Mesothelial cell of epicardium (in vitro differentiated cells): ENCODE measurements at regions not wholly inside any gene's neighbourhood (a gene's known extent, or its start where the extent isn't known, plus 50 kb on each side); places are given as distances from the start of the nearest gene placed in this dataset.

Experiments
- DNase-seq, 2 experiments: peaks; one replicate each; pipeline ENCODE4 v3.0.0; 2021; ENCODE audit warnings: low spot score in 2 of 2; ENCODE audit not compliant: unreplicated experiment in 2 of 2
- H3K27ac Mint-ChIP-seq: 2 replicates; pipeline ENCODE4 v1.8.0; 2021; ENCODE audit warnings: mixed read lengths
- H3K27me3 Mint-ChIP-seq: 2 replicates; pipeline ENCODE4 v1.8.0; 2021; ENCODE audit warnings: low read depth, mixed read lengths
- H3K36me3 Mint-ChIP-seq: 2 replicates; pipeline ENCODE4 v1.8.0; 2021; ENCODE audit warnings: mixed read lengths
- H3K4me1 Mint-ChIP-seq: 2 replicates; pipeline ENCODE4 v1.8.0; 2021; ENCODE audit warnings: mixed read lengths
- H3K4me3 Mint-ChIP-seq: 2 replicates; pipeline ENCODE4 v1.8.0; 2021; ENCODE audit warnings: mild to moderate bottlenecking, moderate library complexity, mixed read lengths
- H3K9me3 Mint-ChIP-seq: 2 replicates; pipeline ENCODE4 v1.8.0; 2021; ENCODE audit warnings: mixed read lengths
- TF ChIP-seq, protein P1 (sequence below): fragments of 200-600 bp; sonication (generic); IDR thresholded peaks from one replicate; pipeline ENCODE4 v1.5.0; 2021; ENCODE audit warnings: antibody characterized with exemption; ENCODE audit not compliant: unreplicated experiment

DNA sequence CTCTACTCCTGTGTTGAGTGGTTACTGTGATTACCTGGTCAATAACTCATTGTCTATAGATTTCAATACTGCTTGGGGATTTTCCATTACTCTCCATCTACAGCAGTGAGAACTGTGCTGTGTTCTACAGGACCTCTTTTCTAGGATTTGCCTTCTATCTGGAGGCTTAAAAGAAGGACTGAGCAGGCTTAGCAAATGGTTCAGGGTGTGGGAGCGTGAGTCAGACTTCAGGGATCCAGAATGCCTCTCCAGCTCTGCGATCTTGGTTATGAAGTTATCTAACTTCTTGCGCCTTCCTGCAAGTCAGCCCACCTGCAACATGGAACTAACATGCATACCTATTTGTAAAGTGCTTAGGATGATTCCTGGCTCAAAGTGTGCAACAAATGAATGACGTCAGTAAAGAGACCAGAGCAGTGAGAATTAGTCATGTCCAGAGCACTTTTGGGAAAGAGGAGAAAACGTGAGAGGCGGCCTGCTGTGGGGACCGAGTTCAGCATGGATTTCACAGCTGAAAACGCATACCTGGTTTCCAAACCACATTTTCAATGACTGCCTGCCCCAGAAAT lies 610.1 kb upstream of the CDH4 start:
- H3K9me3 Mint-ChIP-seq, result peaks cover 22% of the 10 kb centered on the region
- H3K36me3 Mint-ChIP-seq, result no peaks in the 10 kb centered on the region
- H3K4me3 Mint-ChIP-seq, result no peak overlapping the region
- no peak overlapping the region for H3K27ac Mint-ChIP-seq
- H3K4me1 Mint-ChIP-seq, result no peaks in the 10 kb centered on the region
- no peaks in the 10 kb centered on the region for H3K27me3 Mint-ChIP-seq
- TF ChIP-seq, protein P1, sequence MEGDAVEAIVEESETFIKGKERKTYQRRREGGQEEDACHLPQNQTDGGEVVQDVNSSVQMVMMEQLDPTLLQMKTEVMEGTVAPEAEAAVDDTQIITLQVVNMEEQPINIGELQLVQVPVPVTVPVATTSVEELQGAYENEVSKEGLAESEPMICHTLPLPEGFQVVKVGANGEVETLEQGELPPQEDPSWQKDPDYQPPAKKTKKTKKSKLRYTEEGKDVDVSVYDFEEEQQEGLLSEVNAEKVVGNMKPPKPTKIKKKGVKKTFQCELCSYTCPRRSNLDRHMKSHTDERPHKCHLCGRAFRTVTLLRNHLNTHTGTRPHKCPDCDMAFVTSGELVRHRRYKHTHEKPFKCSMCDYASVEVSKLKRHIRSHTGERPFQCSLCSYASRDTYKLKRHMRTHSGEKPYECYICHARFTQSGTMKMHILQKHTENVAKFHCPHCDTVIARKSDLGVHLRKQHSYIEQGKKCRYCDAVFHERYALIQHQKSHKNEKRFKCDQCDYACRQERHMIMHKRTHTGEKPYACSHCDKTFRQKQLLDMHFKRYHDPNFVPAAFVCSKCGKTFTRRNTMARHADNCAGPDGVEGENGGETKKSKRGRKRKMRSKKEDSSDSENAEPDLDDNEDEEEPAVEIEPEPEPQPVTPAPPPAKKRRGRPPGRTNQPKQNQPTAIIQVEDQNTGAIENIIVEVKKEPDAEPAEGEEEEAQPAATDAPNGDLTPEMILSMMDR, result no peak
- no peak for DNase-seq

DNA sequence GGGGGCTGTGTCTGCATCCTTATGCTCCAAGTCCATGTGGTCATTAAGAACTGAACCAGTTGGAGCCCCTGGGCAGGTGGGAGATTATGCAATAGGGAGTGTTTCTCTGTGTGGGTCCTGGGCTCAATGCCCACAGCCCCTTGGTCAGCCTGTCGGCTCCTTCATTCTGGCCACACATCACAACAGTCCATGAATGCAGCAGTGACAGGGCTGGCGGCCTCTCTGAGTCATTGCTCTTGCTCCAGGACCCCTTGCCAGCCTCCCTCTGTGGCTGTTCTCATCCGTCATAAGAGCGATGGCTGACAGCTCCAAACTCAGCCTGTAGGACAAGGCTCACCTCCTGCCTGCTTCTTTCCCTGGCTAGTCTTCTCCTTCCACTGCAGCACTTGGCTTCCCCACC lies 609.5 kb upstream of the CDH4 start:
- TF ChIP-seq, protein P1, result no peak
- Mint-ChIP-seq H3K4me1 (no peaks in the 10 kb centered on the region), H3K9me3 (peaks cover 23% of the 10 kb centered on the region), H3K4me3 (no peak overlapping the region), H3K27ac (no peak overlapping the region), H3K27me3 (no peaks in the 10 kb centered on the region), H3K36me3 (no peaks in the 10 kb centered on the region)
- DNase-seq, result no peak

DNA sequence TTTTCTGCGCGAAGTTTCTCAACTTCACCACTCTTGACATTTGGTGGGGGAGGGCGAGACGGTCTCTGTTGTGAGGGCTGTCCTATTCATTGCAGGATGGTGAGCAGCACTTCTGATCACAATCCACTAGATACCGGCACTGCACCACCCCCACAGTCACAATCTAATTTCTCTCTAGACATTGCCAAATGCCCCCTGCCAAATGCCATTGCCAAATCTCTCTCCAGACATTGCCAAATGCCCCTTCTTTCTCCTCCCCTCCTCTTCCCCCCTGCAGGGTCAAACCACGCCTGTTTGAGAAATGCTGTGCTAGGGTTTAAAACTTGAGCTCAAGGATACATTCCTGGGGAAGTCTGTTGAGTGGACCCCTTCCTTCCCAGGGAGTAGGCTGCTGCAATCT lies 603.5 kb upstream of the CDH4 start:
- no peak overlapping the region for H3K27ac Mint-ChIP-seq
- H3K27me3 Mint-ChIP-seq, result no peaks in the 10 kb centered on the region
- no peaks in the 10 kb centered on the region for H3K4me1 Mint-ChIP-seq
- TF ChIP-seq, protein P1, result no peak
- no peaks in the 10 kb centered on the region for H3K36me3 Mint-ChIP-seq
- no peak overlapping the region for H3K4me3 Mint-ChIP-seq
- DNase-seq, result no peak
- H3K9me3 Mint-ChIP-seq, result peaks cover 23% of the 10 kb centered on the region

DNA sequence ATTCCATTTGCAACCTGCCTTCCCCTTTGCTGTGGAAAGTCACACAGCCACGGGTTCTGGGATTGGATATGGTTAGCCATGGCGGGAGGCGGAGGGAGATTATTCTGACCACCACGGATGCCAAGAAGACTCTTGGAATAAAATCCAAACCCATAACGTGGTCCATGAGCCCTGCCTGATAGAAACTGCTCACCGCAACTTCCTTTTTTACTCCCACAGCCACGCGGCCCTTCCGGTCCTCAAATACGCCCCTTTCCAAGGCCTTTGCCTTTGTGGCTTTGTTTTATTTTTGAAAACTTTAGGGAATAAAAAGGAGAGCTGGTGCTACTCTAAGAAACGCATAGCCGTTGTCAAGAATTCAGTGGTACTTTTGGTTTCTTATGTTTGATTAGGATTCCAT lies 602.5 kb upstream of the CDH4 start:
- no peak overlapping the region for H3K27ac Mint-ChIP-seq
- peaks cover 29% of the 10 kb centered on the region for H3K9me3 Mint-ChIP-seq
- TF ChIP-seq, protein P1, result no peak
- H3K36me3 Mint-ChIP-seq, result no peaks in the 10 kb centered on the region
- H3K4me1 Mint-ChIP-seq, result no peaks in the 10 kb centered on the region
- no peak for DNase-seq
- no peaks in the 10 kb centered on the region for H3K27me3 Mint-ChIP-seq
- no peak overlapping the region for H3K4me3 Mint-ChIP-seq

DNA sequence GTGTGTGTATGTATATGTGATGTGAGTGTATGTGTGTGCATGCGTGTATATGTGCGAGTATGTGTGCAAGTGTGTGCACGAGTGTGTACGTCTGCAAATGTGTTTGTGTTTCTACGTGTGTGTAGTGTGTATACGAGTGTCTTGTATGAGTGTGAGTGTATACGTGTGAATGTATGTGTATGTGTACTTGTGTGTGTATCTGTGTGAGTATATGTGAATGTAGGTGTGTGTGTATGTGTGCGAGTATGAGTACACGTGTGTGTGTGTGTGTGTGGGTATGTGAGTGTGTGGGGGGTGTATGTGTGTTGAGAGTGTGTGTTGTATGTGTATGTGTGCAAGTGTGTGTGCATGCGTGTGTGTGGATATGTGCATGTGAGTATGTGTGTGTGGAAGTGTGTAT lies 602.0 kb upstream of the CDH4 start:
- DNase-seq, result no peak
- no peak overlapping the region for H3K4me3 Mint-ChIP-seq
- peaks cover 28% of the 10 kb centered on the region for H3K9me3 Mint-ChIP-seq
- H3K27ac Mint-ChIP-seq, result no peak overlapping the region
- no peaks in the 10 kb centered on the region for H3K4me1 Mint-ChIP-seq
- TF ChIP-seq, protein P1, result no peak
- no peaks in the 10 kb centered on the region for H3K27me3 Mint-ChIP-seq
- H3K36me3 Mint-ChIP-seq, result no peaks in the 10 kb centered on the region

DNA sequence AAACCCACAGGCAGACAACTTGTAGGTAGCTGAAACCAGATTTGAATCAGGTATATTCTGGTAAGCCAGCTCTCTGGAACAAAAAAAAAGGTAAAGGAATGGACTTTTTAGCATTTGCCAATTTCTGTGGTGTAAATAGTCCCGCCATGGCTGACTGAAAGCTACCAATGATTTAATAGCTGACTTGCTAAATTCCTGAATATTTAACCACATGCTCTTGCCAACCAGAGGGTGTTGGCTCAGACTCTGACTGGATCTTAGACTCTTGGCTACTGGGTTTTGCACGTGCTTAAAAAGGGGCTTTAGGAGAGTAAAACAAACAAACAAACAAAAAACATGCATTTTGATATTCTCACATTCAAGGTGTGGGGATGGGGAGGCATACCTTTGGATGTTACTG lies 600.0 kb upstream of the CDH4 start:
- H3K9me3 Mint-ChIP-seq, result peaks cover 28% of the 10 kb centered on the region
- H3K4me3 Mint-ChIP-seq, result no peak overlapping the region
- no peaks in the 10 kb centered on the region for H3K4me1 Mint-ChIP-seq
- no peak overlapping the region for H3K27ac Mint-ChIP-seq
- TF ChIP-seq, protein P1, result no peak
- H3K27me3 Mint-ChIP-seq, result no peaks in the 10 kb centered on the region
- no peaks in the 10 kb centered on the region for H3K36me3 Mint-ChIP-seq
- DNase-seq, result no peak
